ENCODE measurements at regions not wholly inside any gene's neighbourhood (a gene's known extent, or its start where the extent isn't known, plus 50 kb on each side); places are given as distances from the start of the nearest gene placed in this dataset.

DNA sequence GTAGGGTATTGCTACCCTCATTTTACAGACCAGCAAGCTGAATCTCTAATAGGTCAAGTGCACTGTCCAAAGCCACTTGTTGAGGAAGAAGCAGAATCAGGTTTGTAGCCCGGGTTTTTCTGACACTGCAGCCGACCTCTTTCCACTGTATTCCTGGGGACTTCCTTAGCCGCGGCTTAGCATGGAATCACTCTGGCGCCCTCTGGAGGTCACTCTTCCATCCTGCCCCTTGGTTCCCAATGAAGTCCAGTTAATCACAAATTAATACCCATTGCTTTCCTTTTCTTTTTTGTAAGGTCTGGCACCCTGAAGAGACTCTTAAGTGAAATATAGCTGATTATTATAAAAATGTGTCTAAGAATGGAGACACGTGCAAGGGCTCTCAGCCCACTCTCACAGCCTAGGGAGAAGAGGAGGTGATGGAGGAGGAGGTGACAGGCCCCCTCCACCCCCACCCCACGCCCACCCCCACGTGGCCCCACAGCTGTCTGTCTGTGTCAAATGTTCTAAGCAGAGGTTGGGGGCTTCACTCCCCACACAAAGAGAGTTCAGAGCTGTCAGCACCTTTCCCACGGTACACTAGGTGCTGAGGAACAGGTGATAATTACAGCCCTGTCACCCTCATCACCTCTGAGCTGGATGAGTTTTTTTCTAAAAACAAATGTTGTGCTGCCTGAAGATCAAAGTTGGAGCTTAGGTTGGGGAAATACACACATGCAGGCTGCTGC lies 57.7 kb upstream of the DRD2 start:
- DNase-seq: peak; percentile 53 to 79 (median 75)

DNA sequence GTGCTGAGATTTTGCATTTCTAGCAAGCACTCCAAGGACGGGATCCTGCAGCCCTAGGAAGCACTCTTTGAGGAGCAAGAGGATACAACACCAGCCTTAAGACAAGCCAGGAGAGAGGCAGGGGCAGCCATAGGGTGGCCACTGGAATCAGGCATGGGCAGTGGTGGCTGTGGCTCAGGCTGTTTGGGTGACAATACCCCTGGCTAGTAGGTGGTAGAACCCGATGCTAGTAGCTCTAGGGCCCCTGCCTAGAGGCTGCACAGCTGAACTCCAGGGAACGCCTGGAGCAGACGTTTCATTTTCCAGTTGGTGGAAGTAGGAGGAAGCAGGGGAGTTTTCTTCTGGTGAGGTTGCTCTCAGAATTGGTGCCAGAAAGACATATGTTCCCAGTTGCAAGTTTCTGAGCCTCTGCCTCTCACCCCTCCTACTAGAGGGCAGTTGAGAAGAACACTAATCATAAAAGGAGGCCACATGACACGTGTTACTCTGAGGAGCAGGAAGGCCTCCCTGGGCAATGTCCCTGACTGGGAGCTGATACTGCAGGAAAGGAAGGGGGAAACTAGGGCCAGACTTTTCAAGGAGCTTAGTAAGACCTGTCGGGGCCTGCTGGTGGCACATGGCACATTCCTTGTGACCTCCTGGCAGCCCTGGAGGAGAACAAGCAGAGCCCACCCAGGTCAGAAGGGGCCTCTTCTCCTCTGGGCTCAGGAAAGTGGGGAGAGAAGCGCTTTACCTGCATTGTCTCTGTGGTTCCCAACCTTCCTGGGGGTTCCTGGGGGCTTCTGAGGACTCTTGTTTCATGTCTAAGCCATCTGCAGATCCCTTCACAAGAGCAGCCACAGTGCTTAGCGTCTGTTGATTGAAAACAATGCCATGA lies 56.6 kb upstream of the DRD2 start:
- DNase-seq: no peak
- no peak for TF ChIP-seq POLR2A (IDR thresholded peaks at IDR 0.05)
- TF ChIP-seq, protein P1, sequence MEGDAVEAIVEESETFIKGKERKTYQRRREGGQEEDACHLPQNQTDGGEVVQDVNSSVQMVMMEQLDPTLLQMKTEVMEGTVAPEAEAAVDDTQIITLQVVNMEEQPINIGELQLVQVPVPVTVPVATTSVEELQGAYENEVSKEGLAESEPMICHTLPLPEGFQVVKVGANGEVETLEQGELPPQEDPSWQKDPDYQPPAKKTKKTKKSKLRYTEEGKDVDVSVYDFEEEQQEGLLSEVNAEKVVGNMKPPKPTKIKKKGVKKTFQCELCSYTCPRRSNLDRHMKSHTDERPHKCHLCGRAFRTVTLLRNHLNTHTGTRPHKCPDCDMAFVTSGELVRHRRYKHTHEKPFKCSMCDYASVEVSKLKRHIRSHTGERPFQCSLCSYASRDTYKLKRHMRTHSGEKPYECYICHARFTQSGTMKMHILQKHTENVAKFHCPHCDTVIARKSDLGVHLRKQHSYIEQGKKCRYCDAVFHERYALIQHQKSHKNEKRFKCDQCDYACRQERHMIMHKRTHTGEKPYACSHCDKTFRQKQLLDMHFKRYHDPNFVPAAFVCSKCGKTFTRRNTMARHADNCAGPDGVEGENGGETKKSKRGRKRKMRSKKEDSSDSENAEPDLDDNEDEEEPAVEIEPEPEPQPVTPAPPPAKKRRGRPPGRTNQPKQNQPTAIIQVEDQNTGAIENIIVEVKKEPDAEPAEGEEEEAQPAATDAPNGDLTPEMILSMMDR (IDR thresholded peaks at IDR 0.05): no peak
- 51 to 64% (median 61%) methylated on average over 7 to 8 of the region's 8 CpGs for WGBS, 4 donors

More for the DNA sequence above, 57.7 kb upstream of the DRD2 start:
- intact Hi-C loops (cut with DNase I): loop anchor here in 9 of 10 donors (1.0 to 10.0 kb wide), 8 partner anchors 192 to 1318 kb away; no protein-coding TSS in a partner anchor
- H3K4me3 ChIP-seq: no peak overlapping the region
- peaks cover 0 to 12% (median 0%) of the 10 kb centered on the region in 9 donors for H3K27me3 ChIP-seq
- TF ChIP-seq POLR2A (IDR thresholded peaks at IDR 0.05): no peak
- TF ChIP-seq, protein P1 (IDR thresholded peaks at IDR 0.05): peak; percentile 79 to 92 (median 85)
- H3K36me3 ChIP-seq: no peaks in the 10 kb centered on the region
- WGBS, 4 donors: 9 to 12% (median 12%) methylated on average over 9 of the region's 9 CpGs
- no peaks in the 10 kb centered on the region for H3K9me3 ChIP-seq
- no peak overlapping the region for H3K27ac ChIP-seq
- peak; percentile 55 to 89 (median 74) for ATAC-seq
- peaks cover 0 to 8% (median 0%) of the 10 kb centered on the region in 12 donors for H3K4me1 ChIP-seq

DNA sequence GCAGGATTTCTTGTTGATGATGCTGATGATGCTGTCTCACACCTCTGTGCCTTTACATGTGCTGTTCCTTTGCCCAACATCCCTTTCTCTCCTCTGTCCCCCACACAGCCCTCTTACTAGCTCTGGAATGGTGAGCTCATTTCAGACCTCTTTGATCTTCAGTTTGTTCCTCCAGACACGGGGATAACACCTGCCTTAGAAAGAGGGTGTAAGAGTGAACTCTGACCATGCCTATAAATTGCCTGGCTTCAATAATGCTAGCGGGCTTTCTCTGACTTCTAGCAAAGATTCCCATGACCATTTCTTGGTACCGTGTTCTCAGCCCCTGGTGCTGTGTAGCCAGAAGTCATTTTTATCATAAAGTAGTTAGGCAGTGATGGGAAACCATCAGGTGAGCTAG lies 55.9 kb upstream of the DRD2 start:
- H3K4me1 ChIP-seq: peaks cover 0 to 8% (median 0%) of the 10 kb centered on the region in 12 donors
- H3K27me3 ChIP-seq: peaks cover 0 to 12% (median 0%) of the 10 kb centered on the region in 9 donors
- WGBS, 4 donors: 69 to 76% (median 73%) methylated on average over 3 of the region's 3 CpGs
- no peak overlapping the region for H3K4me3 ChIP-seq
- TF ChIP-seq, protein P1 (IDR thresholded peaks at IDR 0.05): no peak
- no peak for TF ChIP-seq POLR2A (IDR thresholded peaks at IDR 0.05)
- no peaks in the 10 kb centered on the region for H3K36me3 ChIP-seq
- no peak overlapping the region for H3K27ac ChIP-seq
- no peaks in the 10 kb centered on the region for H3K9me3 ChIP-seq
- ATAC-seq: no peak
- no peak for DNase-seq
- intact Hi-C loops (cut with DNase I): loop anchor here in 7 of 10 donors (2.0 to 10.0 kb wide), 6 partner anchors 194 to 1316 kb away; no protein-coding TSS in a partner anchor

More for the DNA sequence above, 56.6 kb upstream of the DRD2 start:
- peak in 2 of 4 donors; percentile 15 to 43 for ATAC-seq
- H3K4me3 ChIP-seq: no peak overlapping the region
- H3K36me3 ChIP-seq: no peaks in the 10 kb centered on the region
- H3K27me3 ChIP-seq: peaks cover 0 to 12% (median 0%) of the 10 kb centered on the region in 9 donors
- no peak overlapping the region for H3K27ac ChIP-seq
- intact Hi-C loops (cut with DNase I): loop anchor here (1.0 to 10.0 kb wide), 8 partner anchors 193 to 1317 kb away; no protein-coding TSS in a partner anchor
- H3K4me1 ChIP-seq: peaks cover 0 to 8% (median 0%) of the 10 kb centered on the region in 12 donors
- no peaks in the 10 kb centered on the region for H3K9me3 ChIP-seq

Data from heart left ventricle (tissue), 16 donors.